GM12878 (cell line): ENCODE measurements at regions not wholly inside any gene's neighbourhood (a gene's known extent, or its start where the extent isn't known, plus 50 kb on each side); places are given as distances from the start of the nearest gene placed in this dataset.
A peak's percentile ranks its signal among the peaks of the same experiment; 100 is the strongest.

Source experiments
- ATAC-seq: fragments of 200-7000 bp; cut with Tn5 transposase; 3 replicates; pipeline ENCODE4 v1.9.1; 2020; ENCODE audit warnings: mild to moderate bottlenecking, moderate library complexity
- BruUV-seq: library from RNA; stranded (reverse); fragments of 400-500 nt; replicated peaks from 2 replicates; lab custom pipeline; 2021; lab: Mats Ljungman, UMichigan
- CTCF ChIA-PET: fragments of 300-600 bp; sonication (Branson Sonifier 250); formaldehyde crosslinking; extraction: SDS; loops from one replicate; lab custom pipeline; 2021; ENCODE audit warnings: inconsistent platforms; lab: Yijun Ruan, JAX
- POLR2A ChIA-PET: fragments of 350-600 bp; formaldehyde crosslinking; extraction: SDS; loops from one replicate; lab custom pipeline; 2021; ENCODE audit warnings: inconsistent platforms; lab: Charles Lee
- RAD21 ChIA-PET: fragments of 300-600 bp; sonication (Branson Sonifier 250); formaldehyde crosslinking; loops from one replicate; lab custom pipeline; 2023; ENCODE audit warnings: antibody characterized with exemption; ENCODE audit not compliant: unreplicated experiment; lab: Charles Lee
- SMC1A ChIA-PET: fragments of 300-600 bp; sonication (Branson Sonifier 250); formaldehyde crosslinking; loops from one replicate; lab custom pipeline; 2023; ENCODE audit not compliant: unreplicated experiment, uncharacterized antibody; lab: Charles Lee
- DNase-seq: peaks from one replicate; pipeline ENCODE4 v3.0.0-alpha.2; 2011; ENCODE audit warnings: low read depth, low spot score
- FAIRE-seq: peaks from 3 replicates; lab custom pipeline; 2011; peaks lifted over from hg19 to GRCh38; lab: Jason Lieb, UNC
- H2AFZ ChIP-seq: 2 replicates; pipeline ENCODE4 v1.6.0; 2011; ENCODE audit warnings: low read depth, low read length, control low read depth; ENCODE audit not compliant: control insufficient read depth
- H3K27ac ChIP-seq: 2 replicates; pipeline ENCODE4 v1.5.1; 2011; ENCODE audit warnings: control low read depth; ENCODE audit not compliant: control insufficient read depth, insufficient read depth
- H3K27me3 ChIP-seq, 2 experiments: replicated peaks in 1 of 2; 2 replicates each; pipeline versions ENCODE4 v1.6.0 to v1.6.1; 2011; ENCODE audit warnings: low read length in 1 of 2; ENCODE audit not compliant: control insufficient read depth in 2 of 2, insufficient read depth in 2 of 2
- H3K36me3 ChIP-seq, 2 experiments: 2 replicates each; pipeline ENCODE4 v1.5.1; 2011; ENCODE audit warnings: low read length in 1 of 2; ENCODE audit not compliant: control insufficient read depth in 2 of 2, insufficient read depth in 2 of 2
- H3K4me1 ChIP-seq: 2 replicates; pipeline ENCODE4 v1.6.1; 2011; ENCODE audit warnings: mild to moderate bottlenecking, low read length, moderate library complexity, mixed read lengths; ENCODE audit not compliant: control insufficient read depth, insufficient read depth
- H3K4me2 ChIP-seq: 2 replicates; pipeline ENCODE4 v1.6.0; 2011; ENCODE audit warnings: control low read depth; ENCODE audit not compliant: control insufficient read depth, insufficient read depth
- H3K4me3 ChIP-seq: fragments of 200-600 bp; sonication (generic); 2 replicates; pipeline ENCODE4 v1.5.1; 2016
- H3K79me2 ChIP-seq: 2 replicates; pipeline ENCODE4 v1.6.0; 2011; ENCODE audit warnings: low read length; ENCODE audit not compliant: control insufficient read depth, insufficient read depth
- H3K9ac ChIP-seq: 2 replicates; pipeline ENCODE4 v1.8.0; 2011; ENCODE audit warnings: low read length, control low read depth, mixed read lengths; ENCODE audit not compliant: control insufficient read depth, insufficient read depth
- H3K9me3 ChIP-seq: replicated peaks from 3 replicates; pipeline ENCODE4 v1.5.1; 2011; ENCODE audit warnings: mild to moderate bottlenecking, low read length; ENCODE audit not compliant: control insufficient read depth, insufficient read depth
- H4K20me1 ChIP-seq: 2 replicates; pipeline ENCODE4 v1.6.0; 2011; ENCODE audit not compliant: control insufficient read depth, insufficient read depth
- EGR1 ChIP-seq, 2 experiments: IDR thresholded peaks; 1 replicate in 1 of 2; 2 replicates in 1 of 2; pipeline ENCODE4 v1.6.1; 2011 to 2012; ENCODE audit warnings: low read depth in 2 of 2, low read length in 2 of 2, borderline replicate concordance in 1 of 2, mild to moderate bottlenecking in 1 of 2, moderate library complexity in 1 of 2
- JUNB ChIP-seq: IDR thresholded peaks from 2 replicates; pipeline ENCODE4 v1.6.1; 2016; ENCODE audit warnings: antibody characterized with exemption, mild to moderate bottlenecking
- JUND ChIP-seq: IDR thresholded peaks from 2 replicates; pipeline ENCODE4 v1.6.1; 2012; ENCODE audit warnings: low read depth, mild to moderate bottlenecking, low read length, improper control_type of control experiment, moderate library complexity
- NFYA ChIP-seq: IDR thresholded peaks from 2 replicates; pipeline ENCODE4 v1.6.1; 2011; ENCODE audit warnings: low read depth, mild to moderate bottlenecking, low read length, improper control_type of control experiment, borderline replicate concordance
- WGBS: methylation state at CpG from one replicate; pipeline ENCODE4 v1.1.6; 2016; ENCODE audit warnings: low lambda C conversion rate; ENCODE audit not compliant: insufficient replicate concordance, insufficient coverage; ENCODE audit errors: missing lambda C conversion rate; 5-methylcytosine and 5-hydroxymethylcytosine counted together
- in situ Hi-C: fragments of 300-500 bp; cut with MboI; formaldehyde crosslinking; loops from 9 replicates; pipeline ENCODE4 v1.14.3; 2018; ENCODE audit warnings: mixed read lengths
- intact Hi-C: fragments of 100-400 bp; cut with micrococcal nuclease; formaldehyde crosslinking; loops from one replicate; pipeline ENCODE4 v1.14.2; 2022; ENCODE audit not compliant: unreplicated experiment
- TF ChIP-seq, protein P1 (sequence below): IDR thresholded peaks from 2 replicates; pipeline ENCODE4 v1.6.1; 2011; ENCODE audit warnings: borderline replicate concordance, low read depth, mild to moderate bottlenecking, moderate library complexity, low read length; ENCODE audit not compliant: insufficient read depth, poor library complexity, severe bottlenecking
- TF ChIP-seq, protein P2 (sequence below): fragments of 150-350 bp; IDR thresholded peaks from 2 replicates; pipeline ENCODE4 v1.6.1; 2014; ENCODE audit warnings: mild to moderate bottlenecking, low read depth, low read length

- TF ChIP-seq, protein P1, sequence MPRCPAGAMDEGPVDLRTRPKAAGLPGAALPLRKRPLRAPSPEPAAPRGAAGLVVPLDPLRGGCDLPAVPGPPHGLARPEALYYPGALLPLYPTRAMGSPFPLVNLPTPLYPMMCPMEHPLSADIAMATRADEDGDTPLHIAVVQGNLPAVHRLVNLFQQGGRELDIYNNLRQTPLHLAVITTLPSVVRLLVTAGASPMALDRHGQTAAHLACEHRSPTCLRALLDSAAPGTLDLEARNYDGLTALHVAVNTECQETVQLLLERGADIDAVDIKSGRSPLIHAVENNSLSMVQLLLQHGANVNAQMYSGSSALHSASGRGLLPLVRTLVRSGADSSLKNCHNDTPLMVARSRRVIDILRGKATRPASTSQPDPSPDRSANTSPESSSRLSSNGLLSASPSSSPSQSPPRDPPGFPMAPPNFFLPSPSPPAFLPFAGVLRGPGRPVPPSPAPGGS = no peak
- TF ChIP-seq NFYA = no peak
- TF ChIP-seq, protein P2, sequence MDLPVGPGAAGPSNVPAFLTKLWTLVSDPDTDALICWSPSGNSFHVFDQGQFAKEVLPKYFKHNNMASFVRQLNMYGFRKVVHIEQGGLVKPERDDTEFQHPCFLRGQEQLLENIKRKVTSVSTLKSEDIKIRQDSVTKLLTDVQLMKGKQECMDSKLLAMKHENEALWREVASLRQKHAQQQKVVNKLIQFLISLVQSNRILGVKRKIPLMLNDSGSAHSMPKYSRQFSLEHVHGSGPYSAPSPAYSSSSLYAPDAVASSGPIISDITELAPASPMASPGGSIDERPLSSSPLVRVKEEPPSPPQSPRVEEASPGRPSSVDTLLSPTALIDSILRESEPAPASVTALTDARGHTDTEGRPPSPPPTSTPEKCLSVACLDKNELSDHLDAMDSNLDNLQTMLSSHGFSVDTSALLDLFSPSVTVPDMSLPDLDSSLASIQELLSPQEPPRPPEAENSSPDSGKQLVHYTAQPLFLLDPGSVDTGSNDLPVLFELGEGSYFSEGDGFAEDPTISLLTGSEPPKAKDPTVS = no peak
- TF ChIP-seq, all 136 proteins: peak for 0
These were observed 199.8 kb upstream of the SGCG start (continued) for GRCh38 chr13:22980936-22981335.

DNA sequence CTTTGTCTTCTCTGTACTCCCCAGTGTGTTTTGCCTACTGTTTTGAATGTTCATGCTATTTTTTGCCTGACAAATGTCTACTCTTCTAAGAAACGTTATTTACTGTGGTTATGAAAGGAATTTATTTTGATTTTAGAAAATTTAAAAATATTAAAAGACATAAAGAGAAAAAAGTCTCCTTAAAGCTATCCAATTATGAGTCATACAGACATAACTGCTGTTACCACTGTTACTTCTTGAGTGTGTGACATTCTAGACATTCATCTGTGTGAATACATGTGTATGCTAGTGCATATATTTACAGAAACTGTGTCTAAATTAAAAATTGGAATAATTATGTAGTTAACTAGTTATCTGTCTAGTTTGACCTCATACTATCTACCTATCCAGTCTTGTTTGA, 187.6 kb upstream of the SGCG start:
- no peak overlapping the region for H3K27ac ChIP-seq
- CTCF ChIA-PET = interaction anchor here (1.1 to 2.3 kb wide), 3 partner anchors 16 to 191 kb away, joined by 3 to 9 read pairs (median 3); no protein-coding TSS in a partner anchor
- no peak for FAIRE-seq
- no peaks in the 10 kb centered on the region for H3K4me1 ChIP-seq
- SMC1A ChIA-PET = interaction anchor here (1.2 kb wide), 1 partner anchor 192 kb away, joined by 3 read pairs; no protein-coding TSS in a partner anchor
- H3K9me3 ChIP-seq = no peaks in the 10 kb centered on the region
- H3K36me3 ChIP-seq = no peaks in the 10 kb centered on the region
- no peak overlapping the region for H3K9ac ChIP-seq
- BruUV-seq = no TSS peak
- no peak overlapping the region for H2AFZ ChIP-seq
- H3K79me2 ChIP-seq = no peaks in the 10 kb centered on the region
- no peak overlapping the region for H3K4me3 ChIP-seq
- intact Hi-C loops (no loop called here), in situ Hi-C loops (no loop called here)
- H3K4me2 ChIP-seq = no peak overlapping the region
- no peaks in the 10 kb centered on the region for H3K27me3 ChIP-seq
- H4K20me1 ChIP-seq = no peaks in the 10 kb centered on the region
- WGBS = 0% methylated on average over 1 of the region's 1 CpG
- RAD21 ChIA-PET = interaction anchor here (2.3 kb wide), 2 partner anchors 27 to 191 kb away, joined by 9 to 12 read pairs; no protein-coding TSS in a partner anchor
- DNase-seq = no peak
- TF ChIP-seq JUNB = peak; percentile 64
- 0 out of 2 replicates have a peak, but pooled peaks have one; percentile 29 for TF ChIP-seq JUND
- TF ChIP-seq EGR1 (IDR thresholded peaks at IDR 0.05; ENCODE audit: borderline replicate concordance in 1 of 2, low read depth in 2 of 2, low read length in 2 of 2) = no peak
- TF ChIP-seq, all 136 proteins: peak for 2
- peak; percentile 82 for ATAC-seq
- POLR2A ChIA-PET = no interaction called here
